ENCODE measurements at regions not wholly inside any gene's neighbourhood (a gene's known extent, or its start where the extent isn't known, plus 50 kb on each side); places are given as distances from the start of the nearest gene placed in this dataset.

- H3K36me3 ChIP-seq (ENCODE audit: low read depth) = no peaks in the 10 kb centered on the region
- H3K9me3 ChIP-seq = no peaks in the 10 kb centered on the region
- no peak overlapping the region for H3K4me3 ChIP-seq
- no peak for TF ChIP-seq CTCF (IDR thresholded peaks at IDR 0.05)
- ATAC-seq = no peak
- no peaks in the 10 kb centered on the region for H3K4me1 ChIP-seq (ENCODE audit: low read depth)
- no peak for DNase-seq
- intact Hi-C loops (cut with DNase I, micrococcal nuclease) = no loop called here
Observed at GRCh38 chr5:156251076-156251475, 75.9 kb upstream of the SGCD start.

- DNase-seq (no peak), ATAC-seq (no peak)
- intact Hi-C loops (cut with DNase I, micrococcal nuclease) = no loop called here
- no peak for TF ChIP-seq CTCF (IDR thresholded peaks at IDR 0.05)
- Histone ChIP-seq H3K4me3 (no peak overlapping the region), H3K4me1 (ENCODE audit: low read depth) (no peaks in the 10 kb centered on the region), H3K9me3 (no peaks in the 10 kb centered on the region), H3K36me3 (ENCODE audit: low read depth) (no peaks in the 10 kb centered on the region)
Observed at GRCh38 chr5:156253130-156253529, 73.8 kb upstream of the SGCD start.

GRCh38 chr5:156254196-156254595 lies 72.8 kb upstream of the SGCD start:
- no peak for TF ChIP-seq CTCF (IDR thresholded peaks at IDR 0.05)
- no peaks in the 10 kb centered on the region for H3K4me1 ChIP-seq (ENCODE audit: low read depth)
- H3K4me3 ChIP-seq = no peak overlapping the region
- H3K36me3 ChIP-seq (ENCODE audit: low read depth) = no peaks in the 10 kb centered on the region
- intact Hi-C loops (cut with DNase I, micrococcal nuclease) = no loop called here
- no peak for ATAC-seq
- no peak for DNase-seq
- H3K9me3 ChIP-seq = no peaks in the 10 kb centered on the region

- no peaks in the 10 kb centered on the region for H3K9me3 ChIP-seq
- no peak overlapping the region for H3K4me3 ChIP-seq
- DNase-seq (no peak), ATAC-seq (no peak)
- intact Hi-C loops (cut with DNase I, micrococcal nuclease) = no loop called here
- TF ChIP-seq CTCF (IDR thresholded peaks at IDR 0.05) = no peak
- H3K36me3 ChIP-seq (ENCODE audit: low read depth) = no peaks in the 10 kb centered on the region
- no peaks in the 10 kb centered on the region for H3K4me1 ChIP-seq (ENCODE audit: low read depth)
Observed at GRCh38 chr5:156256642-156257041, 70.3 kb upstream of the SGCD start.

GRCh38 chr5:156258934-156259333 lies 68.0 kb upstream of the SGCD start:
- intact Hi-C loops (cut with DNase I, micrococcal nuclease) = no loop called here
- ATAC-seq = no peak

More at GRCh38 chr5:156258934-156259333, 68.0 kb upstream of the SGCD start:
- no peak for DNase-seq
- H3K4me1 ChIP-seq (ENCODE audit: low read depth) = no peaks in the 10 kb centered on the region
- H3K4me3 ChIP-seq = no peak overlapping the region
- no peaks in the 10 kb centered on the region for H3K9me3 ChIP-seq
- no peaks in the 10 kb centered on the region for H3K36me3 ChIP-seq (ENCODE audit: low read depth)
- TF ChIP-seq CTCF (IDR thresholded peaks at IDR 0.05) = no peak

Data from mucosa of descending colon (tissue), 3 donors.